SHP77 treated with DMSO at 0.1 percent for 48 hours (cell line): ENCODE measurements at regions not wholly inside any gene's neighbourhood (a gene's known extent, or its start where the extent isn't known, plus 50 kb on each side); places are given as distances from the start of the nearest gene placed in this dataset.

ENCODE experiments used
- DNase-seq: peaks from one replicate; lab custom pipeline; 2025; lab: John Stamatoyannopoulos, UW

- no peak for DNase-seq
These were observed 338.3 kb downstream of the MYCN start for GRCh38 chr2:16278421-16279200.

- no peak for DNase-seq
These were observed 336.8 kb downstream of the MYCN start for GRCh38 chr2:16277117-16277516.

- DNase-seq = no peak
These were observed 335.3 kb downstream of the MYCN start for GRCh38 chr2:16275661-16276060.

- DNase-seq = no peak
These were observed 334.8 kb downstream of the MYCN start for GRCh38 chr2:16275131-16275530.

GRCh38 chr2:16273111-16273510, 332.8 kb downstream of the MYCN start:
- DNase-seq = no peak

- no peak for DNase-seq
These were observed 331.9 kb downstream of the MYCN start for GRCh38 chr2:16272038-16272788.

- DNase-seq = no peak
These were observed 331.0 kb downstream of the MYCN start for GRCh38 chr2:16271231-16271896.

- no peak for DNase-seq
These were observed 330.1 kb downstream of the MYCN start for GRCh38 chr2:16270441-16270840.

- no peak for DNase-seq
These were observed 328.1 kb downstream of the MYCN start for GRCh38 chr2:16268301-16269000.

GRCh38 chr2:16266571-16266970, 326.2 kb downstream of the MYCN start:
- DNase-seq = no peak

GRCh38 chr2:16264931-16265540, 324.7 kb downstream of the MYCN start:
- no peak for DNase-seq

- no peak for DNase-seq
These were observed 324.1 kb downstream of the MYCN start for GRCh38 chr2:16264491-16264890.

- DNase-seq = no peak
These were observed 323.0 kb downstream of the MYCN start for GRCh38 chr2:16263241-16263890.

GRCh38 chr2:16262526-16263178, 322.3 kb downstream of the MYCN start:
- no peak for DNase-seq

GRCh38 chr2:16261791-16262190, 321.4 kb downstream of the MYCN start:
- no peak for DNase-seq

- DNase-seq = no peak
These were observed 320.7 kb downstream of the MYCN start for GRCh38 chr2:16261071-16261470.

- DNase-seq = no peak
These were observed 319.9 kb downstream of the MYCN start for GRCh38 chr2:16260041-16260830.

- no peak for DNase-seq
These were observed 318.7 kb downstream of the MYCN start for GRCh38 chr2:16259010-16259409.

GRCh38 chr2:16258350-16258749, 318.0 kb downstream of the MYCN start:
- DNase-seq = no peak
